Ammon's horn (tissue), 1 donor: ENCODE measurements at regions not wholly inside any gene's neighbourhood (a gene's known extent, or its start where the extent isn't known, plus 50 kb on each side); places are given as distances from the start of the nearest gene placed in this dataset.
"Not testable (repeated sequence)": the region's sequence is repeated elsewhere in the genome, so short reads cannot be mapped to it uniquely, and the experiment has no call there.

ENCODE experiments used
- DNase-seq: peaks from one replicate; pipeline ENCODE4 v3.0.0-alpha.2; 2016; ENCODE audit warnings: low spot score

- no peak for DNase-seq
Measured at GRCh38 chr7:49669692-49670260, 103.7 kb upstream of the VWC2 start.

GRCh38 chr7:49670991-49671390 lies 102.4 kb upstream of the VWC2 start:
- no peak for DNase-seq

- DNase-seq = no peak
Measured at GRCh38 chr7:49692516-49692915, 80.9 kb upstream of the VWC2 start.

GRCh38 chr7:49695971-49696370 lies 77.5 kb upstream of the VWC2 start:
- no peak for DNase-seq

- DNase-seq = no peak
Measured at GRCh38 chr7:49700841-49701240, 72.6 kb upstream of the VWC2 start.

- DNase-seq = no peak
Measured at GRCh38 chr7:49702099-49702498, 71.3 kb upstream of the VWC2 start.

- no peak for DNase-seq
Measured at GRCh38 chr7:49703337-49703736, 70.1 kb upstream of the VWC2 start.

GRCh38 chr7:49703881-49704280 lies 69.6 kb upstream of the VWC2 start:
- no peak for DNase-seq

- no peak for DNase-seq
Measured at GRCh38 chr7:49706106-49706505, 67.3 kb upstream of the VWC2 start.

GRCh38 chr7:49707891-49708290 lies 65.5 kb upstream of the VWC2 start:
- peak; percentile 59 for DNase-seq

GRCh38 chr7:49708590-49708989 lies 64.8 kb upstream of the VWC2 start:
- DNase-seq = no peak

GRCh38 chr7:49711072-49711723 lies 62.2 kb upstream of the VWC2 start:
- not testable (repeated sequence) for DNase-seq

- no peak for DNase-seq
Measured at GRCh38 chr7:49714182-49714581, 59.3 kb upstream of the VWC2 start.

GRCh38 chr7:49715486-49715885 lies 58.0 kb upstream of the VWC2 start:
- DNase-seq = no peak

- DNase-seq = no peak
Measured at GRCh38 chr7:49717547-49717946, 55.9 kb upstream of the VWC2 start.

GRCh38 chr7:49718760-49719159 lies 54.7 kb upstream of the VWC2 start:
- no peak for DNase-seq

- DNase-seq = no peak
Measured at GRCh38 chr7:49721441-49721840, 52.0 kb upstream of the VWC2 start.
